Natural killer cell treated with Interleukin-12 subunit alpha and Interleukin-12 subunit beta and Interleukin-15 and Interleukin-18, amount 100 ng/mL, for 72 hours (primary cell): ENCODE measurements at regions not wholly inside any gene's neighbourhood (a gene's known extent, or its start where the extent isn't known, plus 50 kb on each side); places are given as distances from the start of the nearest gene placed in this dataset.

Experiments
- ATAC-seq, 2 donors: fragments of 150-1000 bp; cut with Tn5 transposase in 1 of 2; sonication (Bioruptor Pico), chemical (Tn5 transposase) in 1 of 2; 2 replicates each; pipeline ENCODE4 v1.10.0; 2021
- DNase-seq: peaks from one replicate; pipeline ENCODE4 v3.0.0; 2022; ENCODE audit warnings: low spot score
- H3K27ac Mint-ChIP-seq, 2 donors: 1 replicate in 1 of 2; 2 replicates in 1 of 2; pipeline ENCODE4 v1.8.0; 2022; ENCODE audit warnings: mixed read lengths in 2 of 2, mild to moderate bottlenecking in 1 of 2, moderate library complexity in 1 of 2
- H3K27me3 Mint-ChIP-seq, 2 donors: 1 replicate in 1 of 2; 2 replicates in 1 of 2; pipeline ENCODE4 v1.8.0; 2022; ENCODE audit warnings: mixed read lengths in 2 of 2
- H3K36me3 Mint-ChIP-seq: one replicate; pipeline ENCODE4 v1.8.0; 2022; ENCODE audit warnings: mixed read lengths
- H3K4me1 Mint-ChIP-seq, 2 donors: 1 replicate in 1 of 2; 2 replicates in 1 of 2; pipeline ENCODE4 v1.8.0; 2022; ENCODE audit warnings: low read depth in 2 of 2, mixed read lengths in 2 of 2, mild to moderate bottlenecking in 1 of 2
- H3K4me3 Mint-ChIP-seq: one replicate; pipeline ENCODE4 v1.8.0; 2022; ENCODE audit warnings: mixed read lengths
- H3K9me3 Mint-ChIP-seq: 2 replicates; pipeline ENCODE4 v1.8.0; 2022; ENCODE audit warnings: mixed read lengths

GRCh38 chr13:69553976-69554375, 553.6 kb upstream of the ATXN8OS start:
- H3K27ac Mint-ChIP-seq, result no peak overlapping the region
- H3K4me3 Mint-ChIP-seq, result no peak overlapping the region
- H3K4me1 Mint-ChIP-seq, result no peaks in the 10 kb centered on the region
- DNase-seq, result no peak
- H3K9me3 Mint-ChIP-seq, result peaks cover 10% of the 10 kb centered on the region
- no peaks in the 10 kb centered on the region for H3K36me3 Mint-ChIP-seq
- H3K27me3 Mint-ChIP-seq, result no peaks in the 10 kb centered on the region
- ATAC-seq, result no peak

GRCh38 chr13:69551193-69551592, 556.4 kb upstream of the ATXN8OS start:
- Mint-ChIP-seq H3K27me3 (no peaks in the 10 kb centered on the region), H3K27ac (no peak overlapping the region), H3K4me1 (no peaks in the 10 kb centered on the region), H3K4me3 (no peak overlapping the region), H3K36me3 (no peaks in the 10 kb centered on the region), H3K9me3 (peaks cover 4% of the 10 kb centered on the region)
- no peak for ATAC-seq
- no peak for DNase-seq

GRCh38 chr13:69547780-69548179, 559.8 kb upstream of the ATXN8OS start:
- Mint-ChIP-seq H3K36me3 (no peaks in the 10 kb centered on the region), H3K4me1 (no peaks in the 10 kb centered on the region), H3K27me3 (no peaks in the 10 kb centered on the region), H3K27ac (no peak overlapping the region), H3K4me3 (no peak overlapping the region), H3K9me3 (peaks cover 12% of the 10 kb centered on the region)
- no peak for DNase-seq
- ATAC-seq, result no peak

GRCh38 chr13:69545551-69545950, 562.1 kb upstream of the ATXN8OS start:
- H3K4me1 Mint-ChIP-seq, result no peaks in the 10 kb centered on the region
- no peaks in the 10 kb centered on the region for H3K36me3 Mint-ChIP-seq
- ATAC-seq (no peak), DNase-seq (no peak)
- H3K27me3 Mint-ChIP-seq, result no peaks in the 10 kb centered on the region
- H3K27ac Mint-ChIP-seq, result no peak overlapping the region
- peaks cover 12% of the 10 kb centered on the region for H3K9me3 Mint-ChIP-seq
- no peak overlapping the region for H3K4me3 Mint-ChIP-seq

GRCh38 chr13:69524459-69525150, 583.0 kb upstream of the ATXN8OS start:
- ATAC-seq, result no peak
- Mint-ChIP-seq H3K27me3 (no peaks in the 10 kb centered on the region), H3K27ac (no peak overlapping the region), H3K4me1 (no peaks in the 10 kb centered on the region), H3K9me3 (peaks cover 4% of the 10 kb centered on the region), H3K4me3 (no peak overlapping the region), H3K36me3 (no peaks in the 10 kb centered on the region)
- DNase-seq, result no peak

- H3K4me1 Mint-ChIP-seq, result no peaks in the 10 kb centered on the region
- DNase-seq (no peak), ATAC-seq (no peak)
- H3K27me3 Mint-ChIP-seq, result no peaks in the 10 kb centered on the region
- H3K9me3 Mint-ChIP-seq, result peaks cover 7% of the 10 kb centered on the region
- H3K36me3 Mint-ChIP-seq, result no peaks in the 10 kb centered on the region
- no peak overlapping the region for H3K4me3 Mint-ChIP-seq
- H3K27ac Mint-ChIP-seq, result no peak overlapping the region
Observed at GRCh38 chr13:69496981-69497380, 610.6 kb upstream of the ATXN8OS start.

GRCh38 chr13:69495096-69495495, 612.5 kb upstream of the ATXN8OS start:
- no peak for ATAC-seq
- no peak overlapping the region for H3K4me3 Mint-ChIP-seq
- no peaks in the 10 kb centered on the region for H3K4me1 Mint-ChIP-seq
- peaks cover 7% of the 10 kb centered on the region for H3K9me3 Mint-ChIP-seq
- H3K36me3 Mint-ChIP-seq, result peaks cover 3% of the 10 kb centered on the region
- no peaks in the 10 kb centered on the region for H3K27me3 Mint-ChIP-seq
- no peak overlapping the region for H3K27ac Mint-ChIP-seq
- no peak for DNase-seq

- DNase-seq, result no peak
- Mint-ChIP-seq H3K4me1 (no peaks in the 10 kb centered on the region), H3K4me3 (no peak overlapping the region)
Observed at GRCh38 chr13:69487576-69487975, 620.0 kb upstream of the ATXN8OS start.

GRCh38 chr13:69485991-69486592, 621.5 kb upstream of the ATXN8OS start:
- Mint-ChIP-seq H3K36me3 (peaks cover 21% of the 10 kb centered on the region), H3K27me3 (no peaks in the 10 kb centered on the region), H3K4me3 (no peak overlapping the region), H3K9me3 (peaks cover 16% of the 10 kb centered on the region), H3K27ac (no peak overlapping the region), H3K4me1 (no peaks in the 10 kb centered on the region)
- no peak for ATAC-seq
- no peak for DNase-seq

More at GRCh38 chr13:69487576-69487975, 620.0 kb upstream of the ATXN8OS start:
- Mint-ChIP-seq H3K9me3 (peaks cover 7% of the 10 kb centered on the region), H3K36me3 (peaks cover 11% of the 10 kb centered on the region), H3K27ac (no peak overlapping the region), H3K27me3 (no peaks in the 10 kb centered on the region)
- no peak for ATAC-seq

- Mint-ChIP-seq H3K9me3 (peaks cover 17% of the 10 kb centered on the region), H3K36me3 (peaks cover 9% of the 10 kb centered on the region), H3K27me3 (no peaks in the 10 kb centered on the region), H3K4me3 (no peak overlapping the region), H3K4me1 (no peaks in the 10 kb centered on the region), H3K27ac (no peak overlapping the region)
- no peak for DNase-seq
- ATAC-seq, result no peak
Observed at GRCh38 chr13:69477451-69477850, 630.2 kb upstream of the ATXN8OS start.

GRCh38 chr13:69474011-69474685, 633.5 kb upstream of the ATXN8OS start:
- Mint-ChIP-seq H3K9me3 (peaks cover 3% of the 10 kb centered on the region), H3K4me1 (no peaks in the 10 kb centered on the region), H3K27ac (no peak overlapping the region), H3K4me3 (no peak overlapping the region), H3K27me3 (no peaks in the 10 kb centered on the region), H3K36me3 (no peaks in the 10 kb centered on the region)
- no peak for DNase-seq
- ATAC-seq, result no peak

GRCh38 chr13:69468624-69469023, 639.0 kb upstream of the ATXN8OS start:
- Mint-ChIP-seq H3K4me1 (no peaks in the 10 kb centered on the region), H3K27me3 (no peaks in the 10 kb centered on the region), H3K36me3 (peaks cover 9% of the 10 kb centered on the region), H3K4me3 (no peak overlapping the region), H3K9me3 (peaks cover 7% of the 10 kb centered on the region), H3K27ac (no peak overlapping the region)
- DNase-seq (no peak), ATAC-seq (no peak)

GRCh38 chr13:69461397-69461796, 646.2 kb upstream of the ATXN8OS start:
- no peak for DNase-seq
- ATAC-seq, result no peak
- Mint-ChIP-seq H3K4me1 (no peaks in the 10 kb centered on the region), H3K27ac (no peak overlapping the region), H3K4me3 (no peak overlapping the region), H3K27me3 (no peaks in the 10 kb centered on the region), H3K9me3 (peaks cover 10% of the 10 kb centered on the region), H3K36me3 (peaks cover 9% of the 10 kb centered on the region)

- DNase-seq, result no peak
- no peak for ATAC-seq
- H3K36me3 Mint-ChIP-seq, result peaks cover 4% of the 10 kb centered on the region
- H3K27ac Mint-ChIP-seq, result no peak overlapping the region
- H3K27me3 Mint-ChIP-seq, result no peaks in the 10 kb centered on the region
- no peaks in the 10 kb centered on the region for H3K4me1 Mint-ChIP-seq
- H3K9me3 Mint-ChIP-seq, result peaks cover 13% of the 10 kb centered on the region
- no peak overlapping the region for H3K4me3 Mint-ChIP-seq
Observed at GRCh38 chr13:69459346-69459745, 648.3 kb upstream of the ATXN8OS start.
